Mammary epithelial cell (primary cell): ENCODE measurements at regions not wholly inside any gene's neighbourhood (a gene's known extent, or its start where the extent isn't known, plus 50 kb on each side); places are given as distances from the start of the nearest gene placed in this dataset.

ENCODE experiments used
- EZH2 ChIP-seq: IDR thresholded peaks from 2 replicates; pipeline ENCODE4 v1.6.1; 2012; ENCODE audit warnings: low read length, inconsistent platforms, borderline replicate concordance
- TF ChIP-seq, protein P1 (sequence below), 2 donors: IDR thresholded peaks in 1 of 2; conservative IDR thresholded peaks in 1 of 2; 2 replicates each; pipeline ENCODE4 v1.5.1; 2011 to 2012; ENCODE audit warnings: inconsistent platforms in 2 of 2, low read length in 2 of 2, mild to moderate bottlenecking in 2 of 2, control low read depth in 1 of 2, low read depth in 1 of 2; ENCODE audit not compliant: insufficient read depth in 1 of 2; ENCODE audit errors: extremely low read depth in 1 of 2

GRCh38 chr18:76720683-76721082 is 101.7 kb upstream of the ZNF236 start:
- TF ChIP-seq, protein P1, sequence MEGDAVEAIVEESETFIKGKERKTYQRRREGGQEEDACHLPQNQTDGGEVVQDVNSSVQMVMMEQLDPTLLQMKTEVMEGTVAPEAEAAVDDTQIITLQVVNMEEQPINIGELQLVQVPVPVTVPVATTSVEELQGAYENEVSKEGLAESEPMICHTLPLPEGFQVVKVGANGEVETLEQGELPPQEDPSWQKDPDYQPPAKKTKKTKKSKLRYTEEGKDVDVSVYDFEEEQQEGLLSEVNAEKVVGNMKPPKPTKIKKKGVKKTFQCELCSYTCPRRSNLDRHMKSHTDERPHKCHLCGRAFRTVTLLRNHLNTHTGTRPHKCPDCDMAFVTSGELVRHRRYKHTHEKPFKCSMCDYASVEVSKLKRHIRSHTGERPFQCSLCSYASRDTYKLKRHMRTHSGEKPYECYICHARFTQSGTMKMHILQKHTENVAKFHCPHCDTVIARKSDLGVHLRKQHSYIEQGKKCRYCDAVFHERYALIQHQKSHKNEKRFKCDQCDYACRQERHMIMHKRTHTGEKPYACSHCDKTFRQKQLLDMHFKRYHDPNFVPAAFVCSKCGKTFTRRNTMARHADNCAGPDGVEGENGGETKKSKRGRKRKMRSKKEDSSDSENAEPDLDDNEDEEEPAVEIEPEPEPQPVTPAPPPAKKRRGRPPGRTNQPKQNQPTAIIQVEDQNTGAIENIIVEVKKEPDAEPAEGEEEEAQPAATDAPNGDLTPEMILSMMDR (conservative IDR thresholded peaks at IDR 0.05 in 1 of 2, IDR thresholded peaks at IDR 0.05 in 1 of 2; ENCODE audit: extremely low read depth in 1 of 2, insufficient read depth in 1 of 2, low read depth in 1 of 2, low read length in 2 of 2): no peak
- no peak for TF ChIP-seq EZH2
